ENCODE measurements at regions not wholly inside any gene's neighbourhood (a gene's known extent, or its start where the extent isn't known, plus 50 kb on each side); places are given as distances from the start of the nearest gene placed in this dataset.
"Not testable (repeated sequence)": the region's sequence is repeated elsewhere in the genome, so short reads cannot be mapped to it uniquely, and the experiment has no call there.

- no peak overlapping the region for H3K27ac ChIP-seq
- DNase-seq (ENCODE audit: low spot score in 2 of 2): no peak
- no peaks in the 10 kb centered on the region for H3K9me3 ChIP-seq
- H3K27me3 ChIP-seq: no peaks in the 10 kb centered on the region
- intact Hi-C loops (cut with DNase I; ENCODE audit: low total_unique reads): no loop called here
- no peak overlapping the region for H3K4me3 ChIP-seq
- TF ChIP-seq POLR2A (IDR thresholded peaks at IDR 0.05) (no peak), CTCF (IDR thresholded peaks at IDR 0.05) (no peak), POLR2AphosphoS5 (IDR thresholded peaks at IDR 0.05) (no peak)
- no peaks in the 10 kb centered on the region for H3K36me3 ChIP-seq
- H3K4me1 ChIP-seq: no peaks in the 10 kb centered on the region
Observed at GRCh38 chr9:6147846-6148245, 67.8 kb upstream of the IL33 start.

GRCh38 chr9:6144947-6145346 is 70.7 kb upstream of the IL33 start:
- Histone ChIP-seq H3K27me3 (no peaks in the 10 kb centered on the region), H3K36me3 (no peaks in the 10 kb centered on the region), H3K4me1 (no peaks in the 10 kb centered on the region), H3K9me3 (no peaks in the 10 kb centered on the region), H3K4me3 (no peak overlapping the region), H3K27ac (no peak overlapping the region)
- no peak for DNase-seq (ENCODE audit: low spot score in 2 of 2)
- intact Hi-C loops (cut with DNase I; ENCODE audit: low total_unique reads): no loop called here
- TF ChIP-seq POLR2AphosphoS5 (IDR thresholded peaks at IDR 0.05): no peak
- no peak for TF ChIP-seq POLR2A (IDR thresholded peaks at IDR 0.05)
- TF ChIP-seq CTCF (IDR thresholded peaks at IDR 0.05): no peak

DNA sequence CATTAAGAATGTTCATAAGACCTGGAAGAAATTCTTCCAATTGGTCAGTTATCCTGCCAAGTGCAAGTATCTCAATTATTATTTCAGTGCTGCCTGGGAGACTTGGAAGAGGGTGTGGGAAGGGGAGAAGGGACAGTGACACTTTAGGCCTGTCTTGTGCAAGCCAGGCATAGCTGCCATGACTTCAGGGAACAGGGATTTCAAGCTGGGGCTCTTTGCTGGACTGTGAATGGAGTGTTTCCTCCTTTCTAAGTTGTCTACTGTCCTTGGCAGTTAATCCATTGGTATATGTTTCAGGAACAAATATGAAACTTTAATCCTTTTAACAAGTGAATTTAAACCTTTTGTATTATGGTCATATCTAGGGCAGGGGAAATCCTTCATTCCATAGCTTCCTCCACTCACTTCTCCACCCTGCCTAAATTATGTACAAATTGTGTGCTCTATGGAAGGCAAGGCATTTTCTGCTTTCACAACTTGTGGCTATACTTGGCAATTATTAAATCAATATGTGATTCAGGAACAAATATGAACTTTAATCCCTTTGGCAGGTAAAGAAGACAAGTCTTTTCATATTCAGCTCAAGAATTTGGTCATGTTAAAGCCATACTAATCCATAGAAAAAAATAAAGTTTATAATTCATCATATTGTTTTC is 72.7 kb upstream of the IL33 start:
- no peak for DNase-seq (ENCODE audit: low spot score in 2 of 2)
- TF ChIP-seq POLR2AphosphoS5 (IDR thresholded peaks at IDR 0.05): no peak
- TF ChIP-seq CTCF (IDR thresholded peaks at IDR 0.05): no peak
- TF ChIP-seq POLR2A (IDR thresholded peaks at IDR 0.05): no peak
- intact Hi-C loops (cut with DNase I; ENCODE audit: low total_unique reads): no loop called here

GRCh38 chr9:6135780-6136179 is 79.8 kb upstream of the IL33 start:
- H3K4me1 ChIP-seq; DNase-seq (ENCODE audit: low spot score in 2 of 2); H3K27ac ChIP-seq; H3K9me3 ChIP-seq; intact Hi-C loops (cut with DNase I; ENCODE audit: low total_unique reads); H3K4me3 ChIP-seq; H3K27me3 ChIP-seq; H3K36me3 ChIP-seq: not testable (repeated sequence)

More for the DNA sequence above, 72.7 kb upstream of the IL33 start:
- Histone ChIP-seq H3K9me3 (no peaks in the 10 kb centered on the region), H3K27me3 (no peaks in the 10 kb centered on the region), H3K4me3 (no peak overlapping the region), H3K36me3 (no peaks in the 10 kb centered on the region), H3K4me1 (no peaks in the 10 kb centered on the region), H3K27ac (no peak overlapping the region)

GRCh38 chr9:6134661-6135180 is 80.9 kb upstream of the IL33 start:
- TF ChIP-seq POLR2A (IDR thresholded peaks at IDR 0.05) (no peak), POLR2AphosphoS5 (IDR thresholded peaks at IDR 0.05) (no peak), CTCF (IDR thresholded peaks at IDR 0.05) (no peak)
- no peak overlapping the region for H3K4me3 ChIP-seq
- intact Hi-C loops (cut with DNase I; ENCODE audit: low total_unique reads): no loop called here
- H3K27me3 ChIP-seq: no peaks in the 10 kb centered on the region
- no peaks in the 10 kb centered on the region for H3K9me3 ChIP-seq
- no peaks in the 10 kb centered on the region for H3K4me1 ChIP-seq
- H3K27ac ChIP-seq: no peak overlapping the region
- no peak for DNase-seq (ENCODE audit: low spot score in 2 of 2)
- H3K36me3 ChIP-seq: no peaks in the 10 kb centered on the region
